IMR-90 (cell line): ENCODE measurements at regions not wholly inside any gene's neighbourhood (a gene's known extent, or its start where the extent isn't known, plus 50 kb on each side); places are given as distances from the start of the nearest gene placed in this dataset.

Source experiments
- ATAC-seq: fragments of 200-7000 bp; cut with Tn5 transposase; 2 replicates; pipeline ENCODE4 v1.9.1; 2020; ENCODE audit warnings: low read depth, mild to moderate bottlenecking, moderate library complexity
- BruUV-seq: library from RNA; stranded (reverse); fragments of 400-500 nt; replicated peaks from 2 replicates; lab custom pipeline; 2021; lab: Mats Ljungman, UMichigan
- CTCF ChIA-PET: fragments of 300-600 bp; formaldehyde crosslinking; extraction: SDS; loops from one replicate; lab custom pipeline; 2021; ENCODE audit warnings: antibody characterized with exemption; lab: Yijun Ruan, JAX
- POLR2A ChIA-PET: fragments of 300-600 bp; sonication (Branson Sonifier 250); formaldehyde crosslinking; loops from one replicate; lab custom pipeline; 2022; ENCODE audit warnings: antibody characterized with exemption; ENCODE audit not compliant: unreplicated experiment; lab: Charles Lee
- DNase-seq: peaks from one replicate; pipeline ENCODE4 v3.0.0; 2013
- H2AFZ ChIP-seq: replicated peaks from 2 replicates; pipeline ENCODE3; 2013; ENCODE audit warnings: low read length, mild to moderate bottlenecking; ENCODE audit not compliant: poor library complexity
- H2AK5ac ChIP-seq: 2 replicates; pipeline ENCODE4 v1.6.1; 2013; ENCODE audit warnings: low read depth, low read length, inconsistent platforms
- H2AK9ac ChIP-seq: replicated peaks from 2 replicates; pipeline ENCODE3; 2013; ENCODE audit warnings: mild to moderate bottlenecking, low read depth, low read length, moderate library complexity; ENCODE audit not compliant: poor library complexity
- H2BK120ac ChIP-seq: 2 replicates; pipeline ENCODE4 v1.6.1; 2013; ENCODE audit warnings: low read depth, low read length, inconsistent platforms
- H2BK15ac ChIP-seq: 3 replicates; pipeline ENCODE4 v1.6.1; 2013; ENCODE audit warnings: low read depth, low read length, inconsistent platforms
- H2BK20ac ChIP-seq: 2 replicates; pipeline ENCODE4 v1.6.1; 2013; ENCODE audit warnings: low read depth, mild to moderate bottlenecking, inconsistent platforms, low read length, moderate library complexity
- H2BK5ac ChIP-seq: 2 replicates; pipeline ENCODE4 v1.6.1; 2013; ENCODE audit warnings: mild to moderate bottlenecking, low read depth, low read length, inconsistent platforms; ENCODE audit not compliant: poor library complexity, severe bottlenecking
- H3K14ac ChIP-seq: replicated peaks from 2 replicates; pipeline ENCODE4 v1.6.1; 2013; ENCODE audit warnings: low read depth, low read length, inconsistent platforms
- H3K18ac ChIP-seq: 2 replicates; pipeline ENCODE4 v1.6.1; 2013; ENCODE audit warnings: low read depth, low read length, control low read depth
- H3K23ac ChIP-seq: 2 replicates; pipeline ENCODE4 v1.6.1; 2013; ENCODE audit warnings: low read depth, low read length, inconsistent platforms
- H3K27ac ChIP-seq: 2 replicates; pipeline ENCODE4 v1.5.1; 2013; ENCODE audit warnings: mild to moderate bottlenecking, control low read depth, low read length; ENCODE audit not compliant: insufficient read depth
- H3K27me3 ChIP-seq: 2 replicates; pipeline ENCODE4 v1.6.1; 2013; ENCODE audit warnings: low read length; ENCODE audit not compliant: control insufficient read depth, insufficient read depth
- H3K36me3 ChIP-seq: 2 replicates; pipeline ENCODE4 v1.6.1; 2013; ENCODE audit warnings: low read length, mixed read lengths; ENCODE audit not compliant: control insufficient read depth, insufficient read depth
- H3K4ac ChIP-seq: 2 replicates; pipeline ENCODE4 v1.6.1; 2013; ENCODE audit warnings: low read depth, low read length, inconsistent platforms
- H3K4me1 ChIP-seq: 2 replicates; pipeline ENCODE4 v1.6.1; 2013; ENCODE audit warnings: low read length, mixed read lengths; ENCODE audit not compliant: control insufficient read depth, insufficient read depth
- H3K4me2 ChIP-seq: 2 replicates; pipeline ENCODE4 v1.6.1; 2013; ENCODE audit warnings: low read depth, mild to moderate bottlenecking, control low read depth, low read length, moderate library complexity
- H3K4me3 ChIP-seq: 2 replicates; pipeline ENCODE4 v1.5.1; 2013; ENCODE audit warnings: low read depth, mild to moderate bottlenecking, control low read depth, low read length, moderate library complexity; ENCODE audit not compliant: insufficient read depth
- H3K56ac ChIP-seq: 2 replicates; pipeline ENCODE4 v1.6.1; 2013; ENCODE audit warnings: low read length, inconsistent platforms; ENCODE audit not compliant: insufficient read depth; ENCODE audit errors: extremely low read depth
- H3K79me1 ChIP-seq, 2 experiments: 2 replicates each; pipeline ENCODE4 v1.6.1; 2013; ENCODE audit warnings: low read length in 2 of 2, inconsistent platforms in 1 of 2, low read depth in 1 of 2
- H3K9ac ChIP-seq: 2 replicates; pipeline ENCODE4 v1.6.1; 2013; ENCODE audit warnings: low read depth, low read length, control low read depth
- H3K9me1 ChIP-seq: 2 replicates; pipeline ENCODE4 v1.6.1; 2013; ENCODE audit warnings: low read length, inconsistent platforms; ENCODE audit not compliant: insufficient read depth
- H3K9me3 ChIP-seq: 2 replicates; pipeline ENCODE4 v1.6.1; 2013; ENCODE audit warnings: low read length; ENCODE audit not compliant: control insufficient read depth, insufficient read depth
- H4K20me1 ChIP-seq: 2 replicates; pipeline ENCODE4 v1.6.1; 2013; ENCODE audit warnings: low read length, inconsistent platforms; ENCODE audit not compliant: insufficient read depth
- H4K5ac ChIP-seq: 2 replicates; pipeline ENCODE4 v1.6.1; 2013; ENCODE audit warnings: mild to moderate bottlenecking, low read depth, low read length, control low read depth
- H4K8ac ChIP-seq, 2 experiments: 2 replicates each; pipeline ENCODE4 v1.6.1; 2013; ENCODE audit warnings: low read depth in 2 of 2, low read length in 2 of 2, control low read depth in 1 of 2, inconsistent platforms in 1 of 2
- H4K91ac ChIP-seq: 2 replicates; pipeline ENCODE4 v1.6.1; 2013; ENCODE audit warnings: low read depth, low read length, inconsistent platforms; ENCODE audit not compliant: insufficient read depth
- CEBPB ChIP-seq: IDR thresholded peaks from 2 replicates; pipeline ENCODE4 v1.6.1; 2012; ENCODE audit warnings: low read depth, low read length, improper control_type of control experiment
- CHD1 ChIP-seq: IDR thresholded peaks from 2 replicates; pipeline ENCODE4 v1.6.1; 2012; ENCODE audit warnings: low read depth, low read length, improper control_type of control experiment
- MAZ ChIP-seq: IDR thresholded peaks from 2 replicates; pipeline ENCODE4 v1.6.1; 2012; ENCODE audit warnings: low read depth, mild to moderate bottlenecking, low read length, improper control_type of control experiment, moderate library complexity, borderline replicate concordance
- NFE2L2 ChIP-seq: fragments of 150-350 bp; IDR thresholded peaks from 2 replicates; pipeline ENCODE4 v1.6.1; 2016; ENCODE audit warnings: low read depth, mild to moderate bottlenecking, low read length
- POLR2A ChIP-seq: IDR thresholded peaks from 2 replicates; pipeline ENCODE4 v1.6.1; 2012; ENCODE audit warnings: mild to moderate bottlenecking, low read depth, low read length
- RAD21 ChIP-seq: IDR thresholded peaks from 2 replicates; pipeline ENCODE4 v1.6.1; 2012; ENCODE audit warnings: low read length, improper control_type of control experiment
- RFX5 ChIP-seq: IDR thresholded peaks from 2 replicates; pipeline ENCODE4 v1.8.0; 2012; ENCODE audit warnings: low read depth, mild to moderate bottlenecking, low read length, moderate library complexity
- WGBS, 2 experiments: methylation state at CpG; one replicate each; pipeline versions ENCODE4 v1.1.5 to v1.1.7; 2013; ENCODE audit warnings: missing lambda C conversion rate in 2 of 2; ENCODE audit not compliant: insufficient read length in 1 of 2; ENCODE audit errors: extremely low coverage in 2 of 2; 5-methylcytosine and 5-hydroxymethylcytosine counted together
- dilution Hi-C: fragments of 300-500 bp; cut with HindIII; formaldehyde crosslinking; loops from one replicate; pipeline ENCODE4 v1.14.3; 2018; ENCODE audit warnings: low sequenced_read_pairs; ENCODE audit not compliant: unreplicated experiment
- in situ Hi-C: fragments of 300-500 bp; cut with MboI; formaldehyde crosslinking; loops from 3 replicates; pipeline ENCODE4 v1.14.3; 2019; ENCODE audit warnings: low sequenced_read_pairs, inconsistent platforms, mixed read lengths
- intact Hi-C: fragments of 100-400 bp; cut with micrococcal nuclease; formaldehyde crosslinking; loops from 2 replicates; pipeline ENCODE4 v1.10.0; 2022
- TF ChIP-seq, protein P1 (sequence below): conservative IDR thresholded peaks from 2 replicates; pipeline ENCODE4 v1.5.1; 2012; ENCODE audit warnings: mild to moderate bottlenecking, low read depth, low read length, improper control_type of control experiment
- TF ChIP-seq, protein P2 (sequence below): fragments of 150-350 bp; IDR thresholded peaks from 2 replicates; pipeline ENCODE4 v1.6.1; 2016; ENCODE audit warnings: low read depth, mild to moderate bottlenecking, low read length, moderate library complexity, borderline replicate concordance
- TF ChIP-seq, protein P3 (sequence below): fragments of 150-350 bp; IDR thresholded peaks from 2 replicates; pipeline ENCODE4 v1.6.1; 2017; ENCODE audit warnings: mild to moderate bottlenecking, antibody characterized with exemption, low read length, low read depth

DNA sequence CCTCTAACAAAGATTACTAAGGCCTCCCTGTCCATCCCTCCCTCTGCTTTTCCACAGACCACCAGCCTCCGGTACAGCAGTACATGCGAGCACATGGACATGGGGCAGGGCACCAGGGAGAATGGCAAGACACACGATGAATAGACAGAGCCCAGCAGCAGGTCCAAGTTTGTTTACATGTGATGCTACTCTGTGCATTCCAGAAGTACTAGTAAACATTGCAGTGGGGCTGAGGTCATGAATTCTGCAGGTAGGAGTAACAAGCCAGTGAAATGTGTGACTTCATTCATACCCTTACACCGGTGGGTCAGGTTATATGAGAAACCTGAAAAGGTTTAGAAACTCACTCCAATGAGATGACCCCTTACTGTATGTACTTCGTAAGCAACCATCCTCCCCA, 205.7 kb downstream of the BCL11A start:
- no peak overlapping the region for H3K27ac ChIP-seq
- ChIA-PET POLR2A (no interaction called here), CTCF (interaction anchor here (0.5 kb wide), 1 partner anchor 81 kb away, joined by 3 read pairs; no protein-coding TSS in a partner anchor)
- no peak overlapping the region for H3K18ac ChIP-seq
- H4K5ac ChIP-seq, result no peak overlapping the region
- no peak overlapping the region for H2BK20ac ChIP-seq
- no peaks in the 10 kb centered on the region for H3K27me3 ChIP-seq
- TF ChIP-seq CHD1 (no peak), RFX5 (no peak), CEBPB (no peak), RAD21 (no peak), NFE2L2 (no peak), POLR2A (no peak), MAZ (no peak)
- TF ChIP-seq, protein P1, sequence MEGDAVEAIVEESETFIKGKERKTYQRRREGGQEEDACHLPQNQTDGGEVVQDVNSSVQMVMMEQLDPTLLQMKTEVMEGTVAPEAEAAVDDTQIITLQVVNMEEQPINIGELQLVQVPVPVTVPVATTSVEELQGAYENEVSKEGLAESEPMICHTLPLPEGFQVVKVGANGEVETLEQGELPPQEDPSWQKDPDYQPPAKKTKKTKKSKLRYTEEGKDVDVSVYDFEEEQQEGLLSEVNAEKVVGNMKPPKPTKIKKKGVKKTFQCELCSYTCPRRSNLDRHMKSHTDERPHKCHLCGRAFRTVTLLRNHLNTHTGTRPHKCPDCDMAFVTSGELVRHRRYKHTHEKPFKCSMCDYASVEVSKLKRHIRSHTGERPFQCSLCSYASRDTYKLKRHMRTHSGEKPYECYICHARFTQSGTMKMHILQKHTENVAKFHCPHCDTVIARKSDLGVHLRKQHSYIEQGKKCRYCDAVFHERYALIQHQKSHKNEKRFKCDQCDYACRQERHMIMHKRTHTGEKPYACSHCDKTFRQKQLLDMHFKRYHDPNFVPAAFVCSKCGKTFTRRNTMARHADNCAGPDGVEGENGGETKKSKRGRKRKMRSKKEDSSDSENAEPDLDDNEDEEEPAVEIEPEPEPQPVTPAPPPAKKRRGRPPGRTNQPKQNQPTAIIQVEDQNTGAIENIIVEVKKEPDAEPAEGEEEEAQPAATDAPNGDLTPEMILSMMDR, result no peak
- TF ChIP-seq, protein P2, sequence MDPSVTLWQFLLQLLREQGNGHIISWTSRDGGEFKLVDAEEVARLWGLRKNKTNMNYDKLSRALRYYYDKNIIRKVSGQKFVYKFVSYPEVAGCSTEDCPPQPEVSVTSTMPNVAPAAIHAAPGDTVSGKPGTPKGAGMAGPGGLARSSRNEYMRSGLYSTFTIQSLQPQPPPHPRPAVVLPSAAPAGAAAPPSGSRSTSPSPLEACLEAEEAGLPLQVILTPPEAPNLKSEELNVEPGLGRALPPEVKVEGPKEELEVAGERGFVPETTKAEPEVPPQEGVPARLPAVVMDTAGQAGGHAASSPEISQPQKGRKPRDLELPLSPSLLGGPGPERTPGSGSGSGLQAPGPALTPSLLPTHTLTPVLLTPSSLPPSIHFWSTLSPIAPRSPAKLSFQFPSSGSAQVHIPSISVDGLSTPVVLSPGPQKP, result no peak
- TF ChIP-seq, protein P3, sequence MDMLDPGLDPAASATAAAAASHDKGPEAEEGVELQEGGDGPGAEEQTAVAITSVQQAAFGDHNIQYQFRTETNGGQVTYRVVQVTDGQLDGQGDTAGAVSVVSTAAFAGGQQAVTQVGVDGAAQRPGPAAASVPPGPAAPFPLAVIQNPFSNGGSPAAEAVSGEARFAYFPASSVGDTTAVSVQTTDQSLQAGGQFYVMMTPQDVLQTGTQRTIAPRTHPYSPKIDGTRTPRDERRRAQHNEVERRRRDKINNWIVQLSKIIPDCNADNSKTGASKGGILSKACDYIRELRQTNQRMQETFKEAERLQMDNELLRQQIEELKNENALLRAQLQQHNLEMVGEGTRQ, result no peak
- H4K20me1 ChIP-seq, result no peaks in the 10 kb centered on the region
- no CpG with 5 or more reads among the region's 5 CpGs for WGBS, 2 experiments
- H2AK9ac ChIP-seq, result no peak overlapping the region
- no peak overlapping the region for H4K8ac ChIP-seq
- no peak overlapping the region for H2AFZ ChIP-seq
- H3K4ac ChIP-seq, result no peak overlapping the region
- H3K23ac ChIP-seq, result no peak overlapping the region
- no peak overlapping the region for H2BK120ac ChIP-seq
- H4K91ac ChIP-seq, result no peak overlapping the region
- H3K4me1 ChIP-seq, result no peaks in the 10 kb centered on the region
- no peak overlapping the region for H3K14ac ChIP-seq
- BruUV-seq, result no TSS peak
- no peak overlapping the region for H3K4me2 ChIP-seq
- intact Hi-C loops (no loop called here), dilution Hi-C loops (no loop called here), in situ Hi-C loops (no loop called here)
- H3K56ac ChIP-seq, result no peak overlapping the region
- H3K36me3 ChIP-seq, result no peaks in the 10 kb centered on the region
- H3K9me1 ChIP-seq, result no peaks in the 10 kb centered on the region
- no peak overlapping the region for H2AK5ac ChIP-seq
- no peak overlapping the region for H3K9ac ChIP-seq
- ATAC-seq (no peak), DNase-seq (no peak)
- H3K4me3 ChIP-seq, result no peak overlapping the region
- no peak overlapping the region for H2BK15ac ChIP-seq
- no peaks in the 10 kb centered on the region for H3K79me1 ChIP-seq
- no peaks in the 10 kb centered on the region for H3K9me3 ChIP-seq
- no peak overlapping the region for H2BK5ac ChIP-seq
